GM12873 (cell line): ENCODE measurements at regions not wholly inside any gene's neighbourhood (a gene's known extent, or its start where the extent isn't known, plus 50 kb on each side); places are given as distances from the start of the nearest gene placed in this dataset.

ENCODE experiments used
- CTCF ChIP-seq: IDR thresholded peaks from 2 replicates; pipeline ENCODE4 v1.5.1; 2012; ENCODE audit warnings: low read depth, mild to moderate bottlenecking, moderate library complexity, low read length, control low read depth; ENCODE audit not compliant: insufficient read depth; ENCODE audit errors: missing control alignments

DNA sequence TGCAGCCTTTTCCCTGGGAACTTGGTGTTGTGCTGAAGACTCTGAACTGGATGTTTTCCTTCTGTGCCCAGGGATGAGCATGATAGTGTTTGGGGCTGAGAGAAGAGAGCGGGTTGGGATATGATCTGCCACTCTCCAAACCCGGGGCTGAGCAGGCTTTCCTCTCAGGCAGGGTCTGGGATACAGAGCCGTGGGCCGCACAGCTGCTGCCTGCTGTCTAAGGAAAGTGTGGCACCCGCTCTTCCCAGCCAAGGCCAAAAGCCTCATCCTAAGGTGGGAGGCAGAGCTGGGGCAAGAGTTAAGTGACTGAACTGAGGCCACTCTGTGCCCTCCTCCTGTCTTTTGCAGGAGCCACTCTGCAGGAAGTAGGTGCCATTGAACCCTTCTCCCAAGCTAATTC lies 83.6 kb upstream of the PITX1 start:
- no peak for TF ChIP-seq CTCF

- TF ChIP-seq CTCF, result no peak
Measured at GRCh38 chr5:135116160-135116561, 82.1 kb upstream of the PITX1 start.

- TF ChIP-seq CTCF, result no peak
Measured at GRCh38 chr5:135115591-135115990, 81.6 kb upstream of the PITX1 start.

DNA sequence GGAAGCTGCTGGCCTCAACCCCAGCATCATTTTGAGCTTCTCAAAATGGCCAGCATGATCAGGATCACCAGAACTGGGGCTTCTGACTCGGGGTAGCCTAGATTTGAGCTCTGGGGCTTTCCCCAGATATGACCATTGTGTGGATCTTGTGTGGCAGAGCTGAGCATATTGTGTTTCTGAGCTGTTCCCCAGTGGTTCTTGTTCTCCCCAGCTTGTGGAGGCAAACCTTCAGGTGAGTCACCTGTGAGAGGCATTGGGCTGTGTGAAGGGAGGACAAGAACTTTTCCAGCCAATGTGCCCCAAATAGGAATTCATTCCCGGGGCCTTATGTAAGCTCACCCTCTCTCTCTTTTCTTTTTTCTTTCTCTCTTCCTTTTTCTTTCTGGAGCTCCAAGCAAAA lies 80.7 kb upstream of the PITX1 start:
- TF ChIP-seq CTCF, result no peak

- TF ChIP-seq CTCF, result no peak
Measured at GRCh38 chr5:135112008-135112725, 78.1 kb upstream of the PITX1 start.

DNA sequence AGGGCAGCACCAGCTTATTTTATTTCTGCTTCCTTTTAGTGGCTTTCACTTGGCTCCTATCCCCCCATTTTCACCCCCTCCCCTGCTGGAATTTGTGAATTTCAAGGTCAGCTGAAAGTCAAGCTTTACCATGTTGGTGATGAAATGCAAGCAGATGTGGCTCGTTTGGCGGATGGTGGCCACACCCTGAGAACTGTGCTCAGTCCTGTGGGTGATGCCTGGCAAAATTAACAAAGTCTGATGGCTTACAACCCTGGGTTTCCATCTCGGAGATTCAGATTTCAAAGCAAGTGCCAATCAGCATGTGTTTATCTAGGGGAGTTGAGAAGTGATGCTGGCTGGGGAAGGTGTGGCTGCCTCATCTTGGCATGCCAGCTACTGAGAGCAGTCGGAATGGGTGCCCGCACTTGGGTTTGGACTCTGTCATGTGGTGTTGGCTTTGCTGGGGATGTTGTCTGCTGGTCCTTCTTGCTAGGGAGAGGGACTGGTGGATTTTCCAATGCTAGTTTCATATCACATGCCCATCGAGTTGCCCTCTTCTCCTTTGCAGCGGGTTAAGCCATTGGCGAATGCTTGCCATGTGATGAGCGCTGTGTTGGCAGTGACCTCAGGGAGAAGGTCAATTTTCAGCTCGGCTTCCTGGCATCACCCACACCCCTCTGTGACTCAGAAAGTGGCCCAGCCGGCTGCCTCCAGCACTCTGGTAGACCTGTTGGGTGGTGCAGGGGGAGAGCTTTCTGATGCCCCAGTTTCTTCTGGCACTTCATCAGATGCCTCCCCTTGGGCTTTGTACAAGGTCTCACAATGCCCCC lies 77.0 kb upstream of the PITX1 start:
- TF ChIP-seq CTCF, result no peak

DNA sequence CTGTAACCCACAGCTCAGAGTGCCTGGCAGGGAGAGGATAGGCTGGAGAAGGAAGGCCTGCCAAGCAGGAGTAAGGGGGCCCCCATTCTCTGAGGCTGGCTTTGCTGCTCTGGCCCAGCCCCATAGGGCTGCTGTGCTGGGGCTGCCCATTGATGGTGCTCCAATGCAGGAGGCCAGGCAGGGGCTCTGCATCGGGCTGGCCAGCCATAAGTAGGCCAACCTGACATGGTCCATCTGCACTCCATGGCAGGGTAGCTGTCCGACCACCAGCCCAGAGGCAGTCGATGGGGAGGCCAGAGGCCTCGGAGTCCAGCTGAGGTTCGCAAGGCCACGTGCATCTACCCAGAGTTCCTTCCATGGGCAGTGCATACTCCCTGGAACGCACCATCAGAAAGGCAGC lies 75.0 kb upstream of the PITX1 start:
- no peak for TF ChIP-seq CTCF
